Cardiac fibroblast (primary cell): ENCODE measurements at regions not wholly inside any gene's neighbourhood (a gene's known extent, or its start where the extent isn't known, plus 50 kb on each side); places are given as distances from the start of the nearest gene placed in this dataset.

Source experiments
- DNase-seq, 2 donors: peaks; one replicate each; pipeline versions ENCODE4 v3.0.0 to v3.0.0-alpha.2; 2010; ENCODE audit warnings: low read depth in 2 of 2
- H3K4me3 ChIP-seq, 2 donors: replicated peaks in 1 of 2; 1 replicate in 1 of 2; 2 replicates in 1 of 2; pipeline ENCODE4 v1.5.1; 2011; ENCODE audit warnings: low read depth in 2 of 2, low read length in 2 of 2, mild to moderate bottlenecking in 2 of 2, moderate library complexity in 1 of 2
- TF ChIP-seq, protein P1 (sequence below): IDR thresholded peaks from one replicate; pipeline ENCODE4 v1.5.1; 2011; ENCODE audit warnings: low read depth, mild to moderate bottlenecking, low read length, inconsistent platforms

DNA sequence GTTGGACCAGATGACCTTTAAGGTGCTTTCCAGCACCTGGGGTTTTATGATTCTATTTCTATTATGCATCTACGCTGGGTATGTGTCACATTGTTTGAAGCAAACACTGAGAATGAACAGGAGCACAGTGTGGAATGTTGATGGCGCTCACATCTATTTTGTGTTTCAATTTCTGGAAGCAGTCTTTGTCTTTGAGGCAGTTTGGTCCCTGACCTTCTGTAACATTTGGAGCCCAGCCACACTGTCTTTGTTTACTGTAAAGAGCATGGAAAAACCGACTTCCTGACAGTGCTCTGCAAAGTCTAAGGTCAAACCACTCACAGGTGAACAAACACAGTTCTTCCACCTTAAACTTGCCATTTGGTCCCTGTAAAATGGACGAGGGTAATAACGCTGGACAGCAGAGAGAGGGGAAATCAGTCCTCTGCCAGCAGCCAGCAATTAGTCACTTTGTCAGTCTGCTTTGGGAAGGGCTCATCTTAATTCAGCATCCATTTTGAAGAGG is 155.5 kb downstream of the PRL start:
- no peak overlapping the region for H3K4me3 ChIP-seq
- TF ChIP-seq, protein P1, sequence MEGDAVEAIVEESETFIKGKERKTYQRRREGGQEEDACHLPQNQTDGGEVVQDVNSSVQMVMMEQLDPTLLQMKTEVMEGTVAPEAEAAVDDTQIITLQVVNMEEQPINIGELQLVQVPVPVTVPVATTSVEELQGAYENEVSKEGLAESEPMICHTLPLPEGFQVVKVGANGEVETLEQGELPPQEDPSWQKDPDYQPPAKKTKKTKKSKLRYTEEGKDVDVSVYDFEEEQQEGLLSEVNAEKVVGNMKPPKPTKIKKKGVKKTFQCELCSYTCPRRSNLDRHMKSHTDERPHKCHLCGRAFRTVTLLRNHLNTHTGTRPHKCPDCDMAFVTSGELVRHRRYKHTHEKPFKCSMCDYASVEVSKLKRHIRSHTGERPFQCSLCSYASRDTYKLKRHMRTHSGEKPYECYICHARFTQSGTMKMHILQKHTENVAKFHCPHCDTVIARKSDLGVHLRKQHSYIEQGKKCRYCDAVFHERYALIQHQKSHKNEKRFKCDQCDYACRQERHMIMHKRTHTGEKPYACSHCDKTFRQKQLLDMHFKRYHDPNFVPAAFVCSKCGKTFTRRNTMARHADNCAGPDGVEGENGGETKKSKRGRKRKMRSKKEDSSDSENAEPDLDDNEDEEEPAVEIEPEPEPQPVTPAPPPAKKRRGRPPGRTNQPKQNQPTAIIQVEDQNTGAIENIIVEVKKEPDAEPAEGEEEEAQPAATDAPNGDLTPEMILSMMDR, result no peak
- peak; percentile 19 to 45 for DNase-seq

DNA sequence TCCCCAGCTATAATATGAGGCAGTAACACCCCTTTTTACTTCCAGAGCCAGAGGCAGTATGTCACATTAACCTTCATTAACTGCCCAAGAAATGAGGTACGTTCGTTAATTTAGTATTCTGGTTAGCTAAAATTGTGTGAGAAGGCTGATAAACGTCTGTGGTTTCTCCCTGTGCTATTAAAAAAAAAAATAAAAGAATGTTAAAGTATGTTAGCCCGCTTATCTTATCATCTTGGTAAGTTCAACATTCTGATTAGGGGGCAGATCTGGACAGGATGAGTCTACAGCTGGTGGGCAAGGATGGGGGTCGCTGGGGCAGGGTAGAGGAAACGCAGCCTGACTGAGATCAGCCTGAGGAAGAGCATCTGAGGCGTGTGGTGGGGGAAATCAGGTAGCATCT is 154.0 kb downstream of the PRL start:
- H3K4me3 ChIP-seq, result no peak overlapping the region
- no peak for DNase-seq
- TF ChIP-seq, protein P1, result no peak

DNA sequence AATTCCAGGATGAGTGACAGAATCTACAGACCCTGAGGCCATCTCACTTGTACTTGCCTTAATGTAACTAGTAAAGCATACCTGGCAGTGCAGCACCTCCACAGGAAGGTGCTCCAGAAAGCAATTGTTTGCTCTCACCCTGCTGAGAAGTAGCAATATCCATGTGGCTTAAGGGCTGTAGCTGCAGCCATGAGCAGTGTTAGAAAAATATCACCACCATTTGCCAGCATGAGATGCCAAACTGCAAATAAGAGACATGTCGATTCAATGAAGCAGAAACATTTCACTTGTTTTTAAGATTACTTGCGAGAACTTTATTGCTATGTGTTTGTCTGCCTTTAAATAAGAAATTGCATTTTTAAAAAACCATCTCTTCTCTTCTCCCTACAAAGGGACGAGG is 151.5 kb downstream of the PRL start:
- TF ChIP-seq, protein P1, result no peak
- H3K4me3 ChIP-seq, result no peak overlapping the region
- DNase-seq, result no peak

DNA sequence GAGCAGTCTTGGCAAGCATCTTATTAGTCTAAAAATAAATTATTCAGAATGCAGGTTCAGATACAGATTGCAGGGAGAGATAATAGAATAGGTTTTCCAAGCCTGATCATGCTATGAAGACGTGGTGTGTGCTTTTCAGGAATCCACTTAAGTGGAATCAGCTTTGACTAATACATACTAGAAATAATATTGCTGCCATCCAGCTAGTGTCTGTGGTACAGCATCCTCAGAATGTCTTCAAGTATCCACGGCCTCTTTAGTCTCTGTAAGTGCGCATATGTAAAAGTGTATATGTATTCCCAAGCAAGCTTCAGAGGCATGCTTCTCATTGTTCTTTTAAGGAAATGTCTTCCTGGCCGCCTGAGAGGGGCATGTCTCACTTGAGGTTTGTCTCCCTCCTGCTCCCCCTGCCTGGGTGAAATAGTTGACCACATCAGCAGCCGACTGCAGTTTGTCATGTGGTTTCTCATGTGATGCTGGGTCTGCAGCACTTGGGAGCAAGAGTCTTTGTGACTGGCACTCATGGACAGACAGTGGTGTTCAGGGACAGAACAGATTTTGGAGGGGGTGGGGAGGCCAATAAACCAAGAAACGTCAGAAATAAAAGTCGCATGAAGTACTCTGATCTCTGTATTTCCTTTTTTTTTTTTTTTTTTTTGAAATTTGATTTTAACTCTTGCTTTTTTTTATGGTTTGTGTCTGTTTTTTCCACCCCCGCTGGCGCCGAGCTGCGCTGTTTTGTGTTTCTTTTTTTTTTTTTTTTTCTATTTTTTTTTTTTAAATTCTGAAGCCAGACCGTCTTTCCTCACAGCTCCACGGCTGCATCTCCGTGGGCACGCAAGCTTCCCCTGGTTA is 150.8 kb downstream of the PRL start:
- peak; percentile 63 to 74 for DNase-seq
- TF ChIP-seq, protein P1, result no peak
- no peak overlapping the region for H3K4me3 ChIP-seq

DNA sequence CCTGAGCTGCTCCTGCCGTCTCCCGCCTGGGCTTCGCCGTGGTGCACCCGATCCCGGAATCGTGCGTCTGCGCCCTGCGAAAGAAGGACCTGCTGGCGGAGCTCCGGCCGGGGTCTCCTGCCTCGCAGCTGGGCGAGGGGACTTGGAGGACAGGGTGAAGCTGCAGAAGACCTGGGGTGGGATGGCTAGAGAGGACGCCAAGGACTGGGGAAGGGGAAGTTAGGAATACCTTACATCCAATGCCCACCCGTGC is 150.2 kb downstream of the PRL start:
- TF ChIP-seq, protein P1, result no peak
- no peak overlapping the region for H3K4me3 ChIP-seq
- DNase-seq, result no peak

DNA sequence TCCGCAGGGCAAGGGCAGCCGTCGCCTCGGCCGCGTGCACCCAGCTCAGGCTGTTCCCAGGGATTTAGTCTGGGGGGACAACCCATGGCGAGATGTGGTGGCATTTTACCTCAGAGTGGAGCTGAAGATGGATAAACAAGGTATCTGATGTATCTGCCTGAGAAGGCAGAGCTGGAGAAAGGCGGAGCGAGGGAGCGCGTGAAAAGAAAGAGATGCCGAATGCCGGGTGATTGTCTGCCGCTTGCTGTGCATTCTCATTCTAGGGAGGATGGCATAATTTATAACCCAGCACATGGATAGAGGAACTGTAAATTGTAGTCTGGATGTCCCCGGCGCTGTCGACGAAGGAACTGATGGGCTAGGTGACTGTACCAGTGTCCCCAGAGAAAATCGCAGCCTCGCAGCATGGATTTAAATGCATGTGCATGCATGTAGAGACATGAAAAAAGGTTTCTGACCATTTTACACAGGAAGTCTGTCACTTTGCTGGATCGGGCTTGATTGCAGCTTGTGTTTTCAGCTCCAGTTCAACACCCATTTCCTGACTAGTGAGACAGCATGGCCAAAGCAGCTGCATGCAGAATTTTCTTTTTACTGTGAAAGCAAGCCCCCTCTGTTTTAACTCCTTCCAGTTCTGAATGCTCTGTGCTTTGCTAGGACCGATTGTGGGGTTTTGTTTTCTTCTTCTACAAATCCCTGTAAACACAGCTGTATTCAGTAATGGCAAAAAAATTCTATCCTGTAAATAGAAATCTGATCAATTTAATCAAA is 149.7 kb downstream of the PRL start:
- TF ChIP-seq, protein P1, result no peak
- H3K4me3 ChIP-seq, result no peak overlapping the region

More for the DNA sequence above, 149.7 kb downstream of the PRL start:
- DNase-seq, result peak in 1 of 2 donors; percentile 21
